ENCODE measurements at regions not wholly inside any gene's neighbourhood (a gene's known extent, or its start where the extent isn't known, plus 50 kb on each side); places are given as distances from the start of the nearest gene placed in this dataset.

GRCh38 chr16:22633280-22633679, 122.6 kb downstream of the NPIPB5 start:
- TF ChIP-seq POLR2A (IDR thresholded peaks at IDR 0.05) (no peak), CTCF (IDR thresholded peaks at IDR 0.05) (no peak)

Measured in testis (tissue), 2 donors.